ENCODE measurements at regions not wholly inside any gene's neighbourhood (a gene's known extent, or its start where the extent isn't known, plus 50 kb on each side); places are given as distances from the start of the nearest gene placed in this dataset.
"Not testable (repeated sequence)": the region's sequence is repeated elsewhere in the genome, so short reads cannot be mapped to it uniquely, and the experiment has no call there.

GRCh38 chr3:94612631-94613030 lies 549.8 kb downstream of the NSUN3 start:
- DNase-seq, result peak; percentile 28

- no peak for DNase-seq
Measured at GRCh38 chr3:94614192-94614591, 551.3 kb downstream of the NSUN3 start.

GRCh38 chr3:94615275-94616065 lies 552.6 kb downstream of the NSUN3 start:
- no peak for DNase-seq

GRCh38 chr3:94616833-94617232 lies 554.0 kb downstream of the NSUN3 start:
- DNase-seq, result no peak

GRCh38 chr3:94617312-94617711 lies 554.5 kb downstream of the NSUN3 start:
- DNase-seq, result no peak

GRCh38 chr3:94619643-94620042 lies 556.8 kb downstream of the NSUN3 start:
- no peak for DNase-seq

GRCh38 chr3:94626573-94626972 lies 563.7 kb downstream of the NSUN3 start:
- no peak for DNase-seq

- no peak for DNase-seq
Measured at GRCh38 chr3:94627689-94628088, 564.8 kb downstream of the NSUN3 start.

- DNase-seq, result no peak
Measured at GRCh38 chr3:94643400-94643799, 580.5 kb downstream of the NSUN3 start.

- no peak for DNase-seq
Measured at GRCh38 chr3:94645790-94646189, 582.9 kb downstream of the NSUN3 start.

GRCh38 chr3:94647131-94647530 lies 584.3 kb downstream of the NSUN3 start:
- no peak for DNase-seq

- not testable (repeated sequence) for DNase-seq
Measured at GRCh38 chr3:94648270-94649180, 585.7 kb downstream of the NSUN3 start.

- DNase-seq, result no peak
Measured at GRCh38 chr3:94654096-94654495, 591.2 kb downstream of the NSUN3 start.

GRCh38 chr3:94665922-94666321 lies 603.1 kb downstream of the NSUN3 start:
- no peak for DNase-seq

GRCh38 chr3:94671078-94671477 lies 608.2 kb downstream of the NSUN3 start:
- no peak for DNase-seq

GRCh38 chr3:94673876-94674275 lies 611.0 kb downstream of the NSUN3 start:
- DNase-seq, result no peak

GRCh38 chr3:94686208-94686607 lies 623.3 kb downstream of the NSUN3 start:
- DNase-seq, result no peak

GRCh38 chr3:94693997-94694640 lies 631.3 kb downstream of the NSUN3 start:
- DNase-seq, result no peak

GRCh38 chr3:94694894-94695293 lies 632.0 kb downstream of the NSUN3 start:
- DNase-seq, result no peak

- no peak for DNase-seq
Measured at GRCh38 chr3:94704467-94704866, 641.6 kb downstream of the NSUN3 start.

GRCh38 chr3:94709249-94709902 lies 646.5 kb downstream of the NSUN3 start:
- DNase-seq, result no peak

GRCh38 chr3:94714194-94714593 lies 651.3 kb downstream of the NSUN3 start:
- DNase-seq, result no peak
